Endothelial cell of umbilical vein (primary cell): ENCODE measurements at regions not wholly inside any gene's neighbourhood (a gene's known extent, or its start where the extent isn't known, plus 50 kb on each side); places are given as distances from the start of the nearest gene placed in this dataset.

Experiments used
- BruUV-seq: library from RNA; stranded (reverse); fragments of 400-500 nt; replicated peaks from 2 replicates; lab custom pipeline; 2021; lab: Mats Ljungman, UMichigan
- CTCF ChIA-PET: fragments of 300-600, 350-600 bp; sonication (Branson Sonifier 250); formaldehyde crosslinking; loops from one replicate; lab custom pipeline; 2021; ENCODE audit warnings: antibody characterized with exemption, inconsistent platforms; lab: Charles Lee
- POLR2A ChIA-PET: fragments of 300-600, 350-600 bp; sonication (Branson Sonifier 250); formaldehyde crosslinking; loops from one replicate; lab custom pipeline; 2021; ENCODE audit warnings: antibody characterized with exemption, inconsistent platforms; lab: Charles Lee
- DNase-seq: peaks from one replicate; pipeline ENCODE4 v3.0.0-alpha.2; 2011; ENCODE audit warnings: low read depth, low spot score
- FAIRE-seq: peaks from 2 replicates; lab custom pipeline; 2011; peaks lifted over from hg19 to GRCh38; lab: Jason Lieb, UNC
- H2AFZ ChIP-seq: 2 replicates; pipeline ENCODE4 v1.6.0; 2012; ENCODE audit warnings: low read depth, low read length, control low read depth, inconsistent platforms
- H3K27ac ChIP-seq: 2 replicates; pipeline ENCODE4 v1.5.1; 2011; ENCODE audit warnings: low read depth, mild to moderate bottlenecking, control low read depth, low read length, moderate library complexity; ENCODE audit not compliant: insufficient read depth
- H3K27me3 ChIP-seq, 2 experiments: 2 replicates each; pipeline versions ENCODE4 v1.6.0 to v1.6.1; 2011; ENCODE audit warnings: low read length in 2 of 2, mixed read lengths in 1 of 2; ENCODE audit not compliant: control insufficient read depth in 2 of 2, insufficient read depth in 2 of 2
- H3K36me3 ChIP-seq, 2 experiments: 2 replicates in 1 of 2; 3 replicates in 1 of 2; pipeline ENCODE4 v1.5.1; 2011; ENCODE audit warnings: low read length in 2 of 2, mild to moderate bottlenecking in 1 of 2, moderate library complexity in 1 of 2; ENCODE audit not compliant: control insufficient read depth in 2 of 2, insufficient read depth in 2 of 2; ENCODE audit errors: extremely low read depth in 1 of 2
- H3K4me1 ChIP-seq: 3 replicates; pipeline ENCODE4 v1.5.1; 2011; ENCODE audit warnings: mild to moderate bottlenecking, low read length; ENCODE audit not compliant: control insufficient read depth, insufficient read depth; ENCODE audit errors: extremely low read depth
- H3K4me2 ChIP-seq: 2 replicates; pipeline ENCODE4 v1.6.1; 2011; ENCODE audit warnings: low read length, control low read depth, mixed read lengths; ENCODE audit not compliant: insufficient read depth
- H3K4me3 ChIP-seq, 3 experiments: fragments of 200-600 bp in 1 of 3; sonication (generic), shearing (Covaris generic) in 1 of 3; replicated peaks in 1 of 3; 2 replicates each; pipeline ENCODE4 v1.5.1; 2011 to 2016; ENCODE audit warnings: control low read depth in 3 of 3, low read length in 3 of 3, mild to moderate bottlenecking in 2 of 3, inconsistent platforms in 1 of 3, low read depth in 1 of 3, moderate library complexity in 1 of 3; ENCODE audit not compliant: insufficient read depth in 1 of 3
- H3K79me2 ChIP-seq: 2 replicates; pipeline ENCODE4 v1.6.0; 2012; ENCODE audit warnings: low read length, inconsistent platforms; ENCODE audit not compliant: control insufficient read depth, insufficient read depth
- H3K9ac ChIP-seq: replicated peaks from 2 replicates; pipeline ENCODE3; 2011; ENCODE audit warnings: low read length, control low read depth; ENCODE audit not compliant: insufficient read depth; ENCODE audit errors: extremely low read depth
- H3K9me1 ChIP-seq: replicated peaks from 3 replicates; pipeline ENCODE4 v1.6.0; 2011; ENCODE audit warnings: mild to moderate bottlenecking, low read length; ENCODE audit not compliant: control insufficient read depth, insufficient read depth; ENCODE audit errors: extremely low read depth
- H3K9me3 ChIP-seq: replicated peaks from 2 replicates; pipeline ENCODE4 v1.5.1; 2012; ENCODE audit warnings: low read length, inconsistent platforms; ENCODE audit not compliant: control insufficient read depth, insufficient read depth
- H4K20me1 ChIP-seq: replicated peaks from 2 replicates; pipeline ENCODE3; 2011; ENCODE audit warnings: mild to moderate bottlenecking, low read length; ENCODE audit not compliant: control insufficient read depth, insufficient read depth; ENCODE audit errors: extremely low read depth
- GATA2 ChIP-seq: IDR thresholded peaks from 2 replicates; pipeline ENCODE4 v1.7.0; 2011; ENCODE audit warnings: low read depth, mild to moderate bottlenecking, moderate library complexity, mixed read lengths, low read length; ENCODE audit not compliant: insufficient read length, insufficient read depth
- JUN ChIP-seq: IDR thresholded peaks from 2 replicates; pipeline ENCODE4 v1.6.1; 2011; ENCODE audit warnings: borderline replicate concordance, low read depth; ENCODE audit not compliant: insufficient read length, insufficient read depth
- dilution Hi-C: fragments of 300-500 bp; cut with MboI; formaldehyde crosslinking; loops from one replicate; pipeline ENCODE4 v1.15.0; 2019; ENCODE audit warnings: low sequenced_read_pairs; ENCODE audit not compliant: extremely low pct_ligation_motif_present
- intact Hi-C: fragments of 100-400 bp; cut with micrococcal nuclease; formaldehyde crosslinking; loops from one replicate; pipeline ENCODE4 v1.10.0; 2022

GRCh38 chr17:77647531-77647930, 311.0 kb upstream of the TNRC6C start:
- Histone ChIP-seq H3K9me3 (no peaks in the 10 kb centered on the region), H3K4me3 (no peak overlapping the region)
- no peak for FAIRE-seq

GRCh38 chr17:77649717-77650211, 308.7 kb upstream of the TNRC6C start:
- no TSS peak for BruUV-seq
- no peaks in the 10 kb centered on the region for H4K20me1 ChIP-seq
- no peak overlapping the region for H2AFZ ChIP-seq
- H3K4me3 ChIP-seq: no peak overlapping the region
- dilution Hi-C loops (no loop called here), intact Hi-C loops (no loop called here)
- H3K9me1 ChIP-seq: no peaks in the 10 kb centered on the region
- DNase-seq (no peak), FAIRE-seq (no peak)
- TF ChIP-seq GATA2: no peak
- H3K27ac ChIP-seq: no peak overlapping the region
- no peaks in the 10 kb centered on the region for H3K79me2 ChIP-seq
- no peak overlapping the region for H3K9ac ChIP-seq
- no peaks in the 10 kb centered on the region for H3K36me3 ChIP-seq
- CTCF ChIA-PET: interaction anchor here (0.8 to 1.6 kb wide), 3 partner anchors 10 to 363 kb away, joined by 3 to 5 read pairs (median 4); no protein-coding TSS in a partner anchor
- H3K27me3 ChIP-seq: peaks cover 0 to 3% of the 10 kb centered on the region in 2 experiments
- POLR2A ChIA-PET: no interaction called here
- no peaks in the 10 kb centered on the region for H3K4me1 ChIP-seq
- H3K4me2 ChIP-seq: no peak overlapping the region
- H3K9me3 ChIP-seq: no peaks in the 10 kb centered on the region

More at GRCh38 chr17:77647531-77647930, 311.0 kb upstream of the TNRC6C start:
- TF ChIP-seq JUN: no peak
- H3K36me3 ChIP-seq: no peaks in the 10 kb centered on the region
- intact Hi-C loops: no loop called here
- ChIA-PET CTCF (interaction anchor here (0.7 kb wide), 1 partner anchor 527 kb away, joined by 3 read pairs; no protein-coding TSS in a partner anchor), POLR2A (no interaction called here)
- H3K4me1 ChIP-seq: no peaks in the 10 kb centered on the region
- no peaks in the 10 kb centered on the region for H3K79me2 ChIP-seq
- no peaks in the 10 kb centered on the region for H4K20me1 ChIP-seq
- no peak for DNase-seq
- H3K27me3 ChIP-seq: peaks cover 0 to 5% of the 10 kb centered on the region in 2 experiments
- BruUV-seq: no TSS peak
- H2AFZ ChIP-seq: no peak overlapping the region
- no peak overlapping the region for H3K27ac ChIP-seq
- H3K4me2 ChIP-seq: no peak overlapping the region
- no peak overlapping the region for H3K9ac ChIP-seq
- no peaks in the 10 kb centered on the region for H3K9me1 ChIP-seq
- dilution Hi-C loops: no loop called here
